OCI-LY3 (cell line): ENCODE measurements at regions not wholly inside any gene's neighbourhood (a gene's known extent, or its start where the extent isn't known, plus 50 kb on each side); places are given as distances from the start of the nearest gene placed in this dataset.

Experiments
- CTCF ChIP-seq: fragments of 200-600, 300-600 bp; sonication (generic); IDR thresholded peaks from 2 replicates; pipeline ENCODE4 v1.5.1; 2014; ENCODE audit warnings: antibody characterized with exemption, low read length, low read depth
- EZH2phosphoT487 ChIP-seq: fragments of 200-600 bp; shearing (Covaris generic); IDR thresholded peaks from 2 replicates; pipeline ENCODE4 v1.6.1; 2018; ENCODE audit warnings: antibody characterized with exemption, mixed run types, low read depth

GRCh38 chr9:85276741-85277140, 465.0 kb downstream of the AGTPBP1 start:
- TF ChIP-seq CTCF: no peak
- no peak for TF ChIP-seq EZH2phosphoT487
